ENCODE measurements at regions not wholly inside any gene's neighbourhood (a gene's known extent, or its start where the extent isn't known, plus 50 kb on each side); places are given as distances from the start of the nearest gene placed in this dataset.

- no peak for TF ChIP-seq POLR2A (IDR thresholded peaks at IDR 0.05)
- TF ChIP-seq, protein P1, sequence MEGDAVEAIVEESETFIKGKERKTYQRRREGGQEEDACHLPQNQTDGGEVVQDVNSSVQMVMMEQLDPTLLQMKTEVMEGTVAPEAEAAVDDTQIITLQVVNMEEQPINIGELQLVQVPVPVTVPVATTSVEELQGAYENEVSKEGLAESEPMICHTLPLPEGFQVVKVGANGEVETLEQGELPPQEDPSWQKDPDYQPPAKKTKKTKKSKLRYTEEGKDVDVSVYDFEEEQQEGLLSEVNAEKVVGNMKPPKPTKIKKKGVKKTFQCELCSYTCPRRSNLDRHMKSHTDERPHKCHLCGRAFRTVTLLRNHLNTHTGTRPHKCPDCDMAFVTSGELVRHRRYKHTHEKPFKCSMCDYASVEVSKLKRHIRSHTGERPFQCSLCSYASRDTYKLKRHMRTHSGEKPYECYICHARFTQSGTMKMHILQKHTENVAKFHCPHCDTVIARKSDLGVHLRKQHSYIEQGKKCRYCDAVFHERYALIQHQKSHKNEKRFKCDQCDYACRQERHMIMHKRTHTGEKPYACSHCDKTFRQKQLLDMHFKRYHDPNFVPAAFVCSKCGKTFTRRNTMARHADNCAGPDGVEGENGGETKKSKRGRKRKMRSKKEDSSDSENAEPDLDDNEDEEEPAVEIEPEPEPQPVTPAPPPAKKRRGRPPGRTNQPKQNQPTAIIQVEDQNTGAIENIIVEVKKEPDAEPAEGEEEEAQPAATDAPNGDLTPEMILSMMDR (IDR thresholded peaks at IDR 0.05): no peak
These were observed 269.2 kb upstream of the ELAVL2 start for GRCh38 chr9:24095246-24095645.

All from ovary (tissue), 3 donors.